ENCODE measurements at regions not wholly inside any gene's neighbourhood (a gene's known extent, or its start where the extent isn't known, plus 50 kb on each side); places are given as distances from the start of the nearest gene placed in this dataset.

- no TSS peak for BruUV-seq (replicated peaks)
- DNase-seq (ENCODE audit: low read depth, low spot score) (no peak), FAIRE-seq (no peak)
- TF ChIP-seq, protein P1, sequence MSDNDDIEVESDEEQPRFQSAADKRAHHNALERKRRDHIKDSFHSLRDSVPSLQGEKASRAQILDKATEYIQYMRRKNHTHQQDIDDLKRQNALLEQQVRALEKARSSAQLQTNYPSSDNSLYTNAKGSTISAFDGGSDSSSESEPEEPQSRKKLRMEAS (IDR thresholded peaks at IDR 0.05; ENCODE audit: insufficient read depth, insufficient read length): no peak
- TF ChIP-seq GATA2 (IDR thresholded peaks at IDR 0.05; ENCODE audit: insufficient read depth, insufficient read length, low read depth, low read length) (no peak), FOS (IDR thresholded peaks at IDR 0.05; ENCODE audit: borderline replicate concordance, insufficient read depth, low read length) (no peak), JUN (IDR thresholded peaks at IDR 0.05; ENCODE audit: borderline replicate concordance, insufficient read depth, insufficient read length, low read depth) (no peak), EZH2 (IDR thresholded peaks at IDR 0.05; ENCODE audit: borderline replicate concordance, low read depth, low read length, severe bottlenecking) (no peak), POLR2A (IDR thresholded peaks at IDR 0.05; ENCODE audit: low read depth, low read length) (no peak), POLR2AphosphoS5 (IDR thresholded peaks at IDR 0.05; ENCODE audit: insufficient read depth, low read depth, low read length) (no peak)
- TF ChIP-seq, protein P2, sequence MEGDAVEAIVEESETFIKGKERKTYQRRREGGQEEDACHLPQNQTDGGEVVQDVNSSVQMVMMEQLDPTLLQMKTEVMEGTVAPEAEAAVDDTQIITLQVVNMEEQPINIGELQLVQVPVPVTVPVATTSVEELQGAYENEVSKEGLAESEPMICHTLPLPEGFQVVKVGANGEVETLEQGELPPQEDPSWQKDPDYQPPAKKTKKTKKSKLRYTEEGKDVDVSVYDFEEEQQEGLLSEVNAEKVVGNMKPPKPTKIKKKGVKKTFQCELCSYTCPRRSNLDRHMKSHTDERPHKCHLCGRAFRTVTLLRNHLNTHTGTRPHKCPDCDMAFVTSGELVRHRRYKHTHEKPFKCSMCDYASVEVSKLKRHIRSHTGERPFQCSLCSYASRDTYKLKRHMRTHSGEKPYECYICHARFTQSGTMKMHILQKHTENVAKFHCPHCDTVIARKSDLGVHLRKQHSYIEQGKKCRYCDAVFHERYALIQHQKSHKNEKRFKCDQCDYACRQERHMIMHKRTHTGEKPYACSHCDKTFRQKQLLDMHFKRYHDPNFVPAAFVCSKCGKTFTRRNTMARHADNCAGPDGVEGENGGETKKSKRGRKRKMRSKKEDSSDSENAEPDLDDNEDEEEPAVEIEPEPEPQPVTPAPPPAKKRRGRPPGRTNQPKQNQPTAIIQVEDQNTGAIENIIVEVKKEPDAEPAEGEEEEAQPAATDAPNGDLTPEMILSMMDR (IDR thresholded peaks at IDR 0.05; ENCODE audit: extremely low read depth in 1 of 2, insufficient read depth in 1 of 2, low read depth in 1 of 2, low read length in 2 of 2): no peak
- H3K9me1 ChIP-seq (replicated peaks; ENCODE audit: control insufficient read depth, extremely low read depth, insufficient read depth, low read length): no peaks in the 10 kb centered on the region
- ChIA-PET POLR2A (no interaction called here), CTCF (no interaction called here)
- H3K4me1 ChIP-seq (ENCODE audit: control insufficient read depth, extremely low read depth, insufficient read depth, low read length): no peaks in the 10 kb centered on the region
- dilution Hi-C loops (cut with MboI; ENCODE audit: extremely low pct_ligation_motif_present, low sequenced_read_pairs) (no loop called here), intact Hi-C loops (cut with micrococcal nuclease) (no loop called here)
- H4K20me1 ChIP-seq (replicated peaks; ENCODE audit: control insufficient read depth, extremely low read depth, insufficient read depth, low read length): no peaks in the 10 kb centered on the region
- no peak overlapping the region for H2AFZ ChIP-seq (ENCODE audit: low read depth, low read length)
- H3K9ac ChIP-seq (replicated peaks; ENCODE audit: extremely low read depth, insufficient read depth, low read length): no peak overlapping the region
- no peak overlapping the region for H3K27ac ChIP-seq (ENCODE audit: insufficient read depth, low read depth, low read length)
- H3K36me3 ChIP-seq (ENCODE audit: control insufficient read depth in 2 of 2, extremely low read depth in 1 of 2, insufficient read depth in 2 of 2, low read length in 2 of 2): no peaks in the 10 kb centered on the region
- H3K9me3 ChIP-seq (replicated peaks; ENCODE audit: control insufficient read depth, insufficient read depth, low read length): no peaks in the 10 kb centered on the region
- H3K4me3 ChIP-seq (replicated peaks in 1 of 3; ENCODE audit: insufficient read depth in 1 of 3, low read depth in 1 of 3, low read length in 3 of 3): no peak overlapping the region
- H3K4me2 ChIP-seq (ENCODE audit: insufficient read depth, low read length): no peak overlapping the region
- H3K27me3 ChIP-seq (ENCODE audit: control insufficient read depth in 2 of 2, insufficient read depth in 2 of 2, low read length in 2 of 2): peaks cover 4 to 6% of the 10 kb centered on the region in 2 experiments
- H3K79me2 ChIP-seq (ENCODE audit: control insufficient read depth, insufficient read depth, low read length): no peaks in the 10 kb centered on the region
Measured at GRCh38 chr3:70635301-70635700, 322.9 kb upstream of the MDFIC2 start.

Measured in endothelial cell of umbilical vein (primary cell).